ENCODE measurements at regions not wholly inside any gene's neighbourhood (a gene's known extent, or its start where the extent isn't known, plus 50 kb on each side); places are given as distances from the start of the nearest gene placed in this dataset.

DNA sequence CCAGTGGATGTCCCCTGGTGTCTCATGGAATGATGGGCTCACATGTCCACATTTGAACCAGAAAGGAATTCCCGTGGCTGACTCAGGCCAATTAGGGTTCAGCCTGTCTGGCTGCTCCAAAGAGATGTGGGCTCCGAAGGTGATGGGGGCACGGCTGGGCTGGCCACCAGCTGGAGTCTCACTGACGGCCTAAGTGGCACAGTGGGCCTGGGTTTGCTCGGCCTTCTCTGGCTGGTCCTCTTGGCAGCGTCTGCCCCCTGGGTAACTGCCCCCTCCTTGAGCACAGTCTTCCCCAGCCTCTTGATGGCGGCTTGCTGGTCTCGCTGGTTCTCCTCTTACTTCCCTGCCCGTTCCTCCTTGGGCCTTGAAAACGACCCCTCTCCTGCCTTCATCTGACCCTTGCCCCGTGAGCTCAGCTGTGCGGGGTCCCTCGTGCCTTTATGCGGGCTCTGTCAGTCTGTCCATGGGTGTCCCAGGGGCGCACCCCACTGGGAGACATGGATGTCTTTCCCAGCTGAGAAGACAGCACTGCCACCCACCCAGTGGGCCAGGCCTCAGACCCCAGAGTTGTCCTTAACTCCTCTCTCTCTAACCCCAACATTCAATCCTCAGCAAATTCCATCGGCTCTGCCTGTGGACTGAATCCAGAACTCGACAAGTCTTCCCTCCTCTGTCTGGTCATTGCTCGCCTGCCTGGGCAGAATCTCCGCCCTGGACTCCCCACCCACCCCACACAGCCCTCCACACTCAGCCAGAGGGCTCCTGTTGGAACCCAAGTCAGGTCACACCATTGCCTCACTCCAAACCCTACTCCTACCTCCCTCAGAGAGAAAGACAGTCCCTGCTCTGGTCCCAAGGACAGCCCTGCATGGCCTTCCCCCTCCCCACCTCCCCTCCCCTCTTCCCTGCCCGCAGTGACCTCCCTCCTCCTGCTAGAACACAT, 78.7 kb downstream of the CEBPB start:
- H3K27ac ChIP-seq, result no peak overlapping the region
- H3K27me3 ChIP-seq (replicated peaks; ENCODE audit: insufficient read depth), result no peaks in the 10 kb centered on the region
- no peak for ATAC-seq (ENCODE audit: insufficient number of reproducible peaks, low FRiP score, low read depth)
- no peak for TF ChIP-seq CTCF (IDR thresholded peaks at IDR 0.05)
- H3K36me3 ChIP-seq, result no peaks in the 10 kb centered on the region
- no peak for DNase-seq (ENCODE audit: low spot score)
- H3K9me3 ChIP-seq, result no peaks in the 10 kb centered on the region
- H3K4me3 ChIP-seq, result no peak overlapping the region
- H3K4me1 ChIP-seq (ENCODE audit: control insufficient read depth in 1 of 2, low read depth in 2 of 2), result peaks cover 0 to 2% of the 10 kb centered on the region in 2 donors

DNA sequence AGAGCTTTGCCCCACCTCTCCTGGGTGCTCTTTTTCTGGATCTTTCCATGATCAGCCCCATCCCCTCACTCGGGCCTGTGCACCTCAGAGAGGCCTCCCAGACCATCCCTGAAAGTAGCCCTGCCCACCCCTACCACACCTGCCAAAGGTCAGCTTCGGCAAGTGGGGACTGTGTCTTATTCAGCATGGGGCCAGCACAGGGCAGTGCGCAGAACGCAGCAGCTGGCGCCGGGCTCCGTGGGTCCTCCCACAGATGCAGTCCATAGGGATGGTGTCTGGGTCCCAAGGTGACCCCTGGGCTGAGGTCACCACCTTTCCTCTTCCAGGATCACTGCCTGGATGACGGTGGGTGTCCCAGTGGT, 79.4 kb downstream of the CEBPB start:
- TF ChIP-seq CTCF (IDR thresholded peaks at IDR 0.05), result no peak
- H3K4me1 ChIP-seq (ENCODE audit: control insufficient read depth in 1 of 2, low read depth in 2 of 2), result peaks cover 0 to 2% of the 10 kb centered on the region in 2 donors

DNA sequence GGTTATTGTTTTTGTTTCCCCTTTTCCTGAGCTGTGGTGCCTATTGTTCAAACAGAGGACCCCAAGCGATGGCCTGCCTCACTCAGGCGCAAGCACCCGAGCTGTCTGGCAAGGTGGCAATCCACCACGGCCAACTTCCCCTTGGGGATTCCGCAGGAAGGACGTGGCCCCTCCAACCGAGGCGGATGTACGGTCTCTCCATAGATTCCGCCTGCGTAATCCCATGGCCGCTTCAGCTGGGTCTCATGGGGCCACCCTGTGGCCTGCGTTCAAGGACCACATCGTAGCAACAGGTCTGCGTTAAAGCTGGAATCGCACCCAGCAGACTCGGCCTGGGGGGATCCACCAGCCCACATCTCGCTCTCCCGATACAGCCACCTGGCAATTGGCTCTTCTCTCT, 79.9 kb downstream of the CEBPB start:
- peaks cover 0 to 2% of the 10 kb centered on the region in 2 donors for H3K4me1 ChIP-seq (ENCODE audit: control insufficient read depth in 1 of 2, low read depth in 2 of 2)

More for the DNA sequence above, 79.4 kb downstream of the CEBPB start:
- DNase-seq (ENCODE audit: low spot score) (no peak), ATAC-seq (ENCODE audit: insufficient number of reproducible peaks, low FRiP score, low read depth) (no peak)
- H3K27me3 ChIP-seq (replicated peaks; ENCODE audit: insufficient read depth), result no peaks in the 10 kb centered on the region
- no peaks in the 10 kb centered on the region for H3K9me3 ChIP-seq
- no peaks in the 10 kb centered on the region for H3K36me3 ChIP-seq
- H3K4me3 ChIP-seq, result no peak overlapping the region
- H3K27ac ChIP-seq, result no peak overlapping the region

DNA sequence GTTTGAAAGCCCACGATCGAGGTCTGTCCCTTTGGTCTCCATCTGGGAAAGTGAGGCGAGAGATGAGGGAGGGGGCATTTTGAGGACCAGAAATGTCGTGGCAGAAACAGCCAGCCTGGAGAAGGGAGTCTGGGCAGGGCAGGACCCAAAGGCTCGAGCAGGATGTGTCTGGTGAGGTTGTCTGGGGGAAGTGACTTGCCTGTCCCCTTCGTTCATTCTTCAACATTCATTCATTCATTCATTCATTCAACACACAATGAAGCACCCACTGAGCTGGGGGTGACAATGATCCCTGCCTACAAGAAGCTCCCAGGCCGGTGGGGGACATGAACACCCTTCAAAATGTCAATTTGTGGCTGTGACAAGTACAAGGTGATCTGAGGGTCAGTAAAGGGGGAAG, 80.5 kb downstream of the CEBPB start:
- Histone ChIP-seq H3K27ac (no peak overlapping the region), H3K4me3 (no peak overlapping the region), H3K27me3 (replicated peaks; ENCODE audit: insufficient read depth) (no peaks in the 10 kb centered on the region), H3K36me3 (no peaks in the 10 kb centered on the region), H3K4me1 (ENCODE audit: control insufficient read depth in 1 of 2, low read depth in 2 of 2) (peaks cover 0 to 2% of the 10 kb centered on the region in 2 donors), H3K9me3 (no peaks in the 10 kb centered on the region)
- TF ChIP-seq CTCF (IDR thresholded peaks at IDR 0.05), result no peak
- DNase-seq (ENCODE audit: low spot score) (no peak), ATAC-seq (ENCODE audit: insufficient number of reproducible peaks, low FRiP score, low read depth) (no peak)

More for the DNA sequence above, 79.9 kb downstream of the CEBPB start:
- no peaks in the 10 kb centered on the region for H3K27me3 ChIP-seq (replicated peaks; ENCODE audit: insufficient read depth)
- no peaks in the 10 kb centered on the region for H3K36me3 ChIP-seq
- no peak for TF ChIP-seq CTCF (IDR thresholded peaks at IDR 0.05)
- no peak for DNase-seq (ENCODE audit: low spot score)
- H3K9me3 ChIP-seq, result no peaks in the 10 kb centered on the region
- no peak overlapping the region for H3K4me3 ChIP-seq
- no peak overlapping the region for H3K27ac ChIP-seq
- no peak for ATAC-seq (ENCODE audit: insufficient number of reproducible peaks, low FRiP score, low read depth)

- Histone ChIP-seq H3K27ac (no peak overlapping the region), H3K9me3 (no peaks in the 10 kb centered on the region), H3K36me3 (no peaks in the 10 kb centered on the region), H3K27me3 (replicated peaks; ENCODE audit: insufficient read depth) (no peaks in the 10 kb centered on the region), H3K4me1 (ENCODE audit: control insufficient read depth in 1 of 2, low read depth in 2 of 2) (peaks cover 0 to 2% of the 10 kb centered on the region in 2 donors), H3K4me3 (no peak overlapping the region)
- no peak for TF ChIP-seq CTCF (IDR thresholded peaks at IDR 0.05)
- ATAC-seq (ENCODE audit: insufficient number of reproducible peaks, low FRiP score, low read depth) (no peak), DNase-seq (ENCODE audit: low spot score) (no peak)
Observed at GRCh38 chr20:50271612-50272011, 81.0 kb downstream of the CEBPB start.
